Esophagus squamous epithelium (tissue), 5 donors: ENCODE measurements at regions not wholly inside any gene's neighbourhood (a gene's known extent, or its start where the extent isn't known, plus 50 kb on each side); places are given as distances from the start of the nearest gene placed in this dataset.

Experiments used
- DNase-seq: peaks from one replicate; lab custom pipeline; 2025; lab: John Stamatoyannopoulos, UW
- H3K27ac ChIP-seq, 4 donors: fragments of 200-600 bp; sonication (generic); one replicate each; pipeline ENCODE4 v1.5.1; 2016 to 2019; ENCODE audit warnings: mild to moderate bottlenecking in 1 of 4
- H3K27me3 ChIP-seq, 4 donors: fragments of 200-600 bp; sonication (generic); 1 replicate in 3 of 4; 2 replicates in 1 of 4; pipeline versions ENCODE4 v1.5.1 to v1.6.0; 2017 to 2021; ENCODE audit warnings: antibody characterized with exemption in 1 of 4
- H3K36me3 ChIP-seq, 3 donors: fragments of 200-600 bp; sonication (generic); one replicate each; pipeline ENCODE4 v1.5.1; 2016 to 2019
- H3K4me1 ChIP-seq, 3 donors: fragments of 200-600 bp; sonication (generic); one replicate each; pipeline ENCODE4 v1.5.1; 2017 to 2019
- H3K4me3 ChIP-seq, 4 donors: fragments of 200-600 bp; sonication (generic); 1 replicate in 3 of 4; 2 replicates in 1 of 4; pipeline ENCODE4 v1.5.1; 2016 to 2019; ENCODE audit warnings: mild to moderate bottlenecking in 2 of 4, moderate library complexity in 1 of 4
- H3K9me3 ChIP-seq, 3 donors: fragments of 200-600 bp; sonication (generic); one replicate each; pipeline ENCODE4 v1.5.1; 2016 to 2019
- CTCF ChIP-seq, 6 experiments: fragments of 450-650 bp in 4 of 6; fragments of 200-600 bp in 2 of 6; sonication (generic) in 2 of 6; IDR thresholded peaks; one replicate each; pipeline ENCODE4 v1.5.1; 2016 to 2019; ENCODE audit warnings: antibody characterized with exemption in 6 of 6, mild to moderate bottlenecking in 4 of 6, moderate library complexity in 4 of 6
- POLR2A ChIP-seq, 4 donors: fragments of 450-650 bp; IDR thresholded peaks; one replicate each; pipeline ENCODE4 v1.6.1; 2017; ENCODE audit warnings: antibody characterized with exemption in 4 of 4, mild to moderate bottlenecking in 4 of 4, moderate library complexity in 3 of 4
- WGBS, 2 donors: methylation state at CpG; one replicate each; pipeline ENCODE4 v1.1.5; 2018; 5-methylcytosine and 5-hydroxymethylcytosine counted together
- intact Hi-C: fragments of 100-400 bp; cut with DNase I; formaldehyde crosslinking; loops from one replicate; pipeline ENCODE4 v1.15.0; 2022
- donor health status: DM: yes; HTN: yes; CAD: no.

- no peak for DNase-seq
- H3K27ac ChIP-seq: no peak overlapping the region
- no peaks in the 10 kb centered on the region for H3K4me1 ChIP-seq
- no peak overlapping the region for H3K4me3 ChIP-seq
- H3K9me3 ChIP-seq: no peaks in the 10 kb centered on the region
- no peak for TF ChIP-seq CTCF (IDR thresholded peaks at IDR 0.05)
- no peak for TF ChIP-seq POLR2A (IDR thresholded peaks at IDR 0.05)
- H3K36me3 ChIP-seq: no peaks in the 10 kb centered on the region
- intact Hi-C loops: no loop called here
- H3K27me3 ChIP-seq: no peaks in the 10 kb centered on the region
- 81 to 91% methylated on average over 6 of the region's 8 CpGs for WGBS, 2 donors
These were observed 54.0 kb upstream of the CES5A start for GRCh38 chr16:55929181-55929580.

GRCh38 chr16:55925242-55925641, 50.1 kb upstream of the CES5A start:
- no peak for TF ChIP-seq POLR2A (IDR thresholded peaks at IDR 0.05)
- TF ChIP-seq CTCF (IDR thresholded peaks at IDR 0.05): no peak
- H3K4me1 ChIP-seq: no peaks in the 10 kb centered on the region
- no peaks in the 10 kb centered on the region for H3K9me3 ChIP-seq
- WGBS, 2 donors: 58% methylated on average over 3 of the region's 3 CpGs
- no peak overlapping the region for H3K27ac ChIP-seq
- DNase-seq: no peak
- intact Hi-C loops: no loop called here
- H3K4me3 ChIP-seq: no peak overlapping the region
- H3K27me3 ChIP-seq: peaks cover 0 to 2% (median 0%) of the 10 kb centered on the region in 4 donors
- no peaks in the 10 kb centered on the region for H3K36me3 ChIP-seq
